K562 (cell line): ENCODE measurements at regions not wholly inside any gene's neighbourhood (a gene's known extent, or its start where the extent isn't known, plus 50 kb on each side); places are given as distances from the start of the nearest gene placed in this dataset.

Experiments used
- ATAC-seq: fragments of 200-7000 bp; cut with Tn5 transposase; 3 replicates; pipeline ENCODE4 v1.9.1; 2020; ENCODE audit warnings: moderate library complexity
- BruUV-seq: library from RNA; stranded (reverse); fragments of 400-500 nt; replicated peaks from 2 replicates; lab custom pipeline; 2021; lab: Mats Ljungman, UMichigan
- CTCF ChIA-PET: fragments of 300-600 bp; formaldehyde crosslinking; extraction: SDS; loops from one replicate; lab custom pipeline; 2021; ENCODE audit warnings: low intra/inter-chr PET ratio; lab: Yijun Ruan, JAX
- POLR2A ChIA-PET: fragments of 300-600, 350-650 bp; sonication (Branson Sonifier 250); formaldehyde crosslinking; extraction: SDS; loops from one replicate; lab custom pipeline; 2021; ENCODE audit warnings: antibody characterized with exemption, inconsistent platforms; lab: Yijun Ruan, JAX
- DNase-seq, 4 experiments: peaks; one replicate each; pipeline versions ENCODE4 v3.0.0 to v3.0.0-alpha.2; 2011 to 2018; ENCODE audit warnings: low spot score in 3 of 4, mixed read lengths in 3 of 4; ENCODE audit errors: extremely low read depth in 1 of 4
- FAIRE-seq: peaks from 2 replicates; lab custom pipeline; 2011; peaks lifted over from hg19 to GRCh38; lab: Jason Lieb, UNC
- H2AFZ ChIP-seq: 2 replicates; pipeline ENCODE4 v1.6.0; 2011; ENCODE audit warnings: low read depth, low read length, control low read depth, inconsistent platforms
- H3K27ac ChIP-seq: fragments of 200-600 bp; 3 replicates; pipeline ENCODE4 v1.8.0; 2011; ENCODE audit warnings: low read depth, mild to moderate bottlenecking, control low read depth, inconsistent platforms, low read length, moderate library complexity, mixed read lengths; ENCODE audit errors: extremely low read depth
- H3K27me3 ChIP-seq, 2 experiments: fragments of 300-600 bp in 1 of 2; 2 replicates in 1 of 2; 3 replicates in 1 of 2; pipeline versions ENCODE4 v1.6.0 to v1.8.0; 2011; ENCODE audit warnings: inconsistent platforms in 2 of 2, low read length in 2 of 2, mild to moderate bottlenecking in 1 of 2, mixed read lengths in 1 of 2, moderate library complexity in 1 of 2; ENCODE audit not compliant: control insufficient read depth in 2 of 2, insufficient read depth in 2 of 2
- H3K36me3 ChIP-seq: fragments of 300-600 bp; 3 replicates; pipeline ENCODE4 v1.8.0; 2011; ENCODE audit warnings: mild to moderate bottlenecking, low read length, inconsistent platforms; ENCODE audit not compliant: control insufficient read depth, insufficient read depth
- H3K4me1 ChIP-seq, 2 experiments: fragments of 200-600 bp in 1 of 2; replicated peaks in 1 of 2; 2 replicates in 1 of 2; 3 replicates in 1 of 2; pipeline versions ENCODE4 v1.5.1 to v1.8.0; 2011; ENCODE audit warnings: inconsistent platforms in 2 of 2, low read length in 2 of 2, mild to moderate bottlenecking in 1 of 2, mixed read lengths in 1 of 2, moderate library complexity in 1 of 2; ENCODE audit not compliant: control insufficient read depth in 2 of 2, insufficient read depth in 2 of 2
- H3K4me2 ChIP-seq: 2 replicates; pipeline ENCODE4 v1.6.1; 2011; ENCODE audit warnings: low read length, control low read depth, inconsistent platforms, mixed read lengths; ENCODE audit not compliant: insufficient read depth
- H3K4me3 ChIP-seq: fragments of 200-600 bp; sonication (generic), shearing (Covaris generic); 2 replicates; pipeline ENCODE4 v1.5.1; 2016; ENCODE audit warnings: control low read depth, inconsistent platforms
- H3K79me2 ChIP-seq: fragments of 200-600 bp; 3 replicates; pipeline ENCODE4 v1.8.0; 2011; ENCODE audit warnings: low read length, inconsistent platforms; ENCODE audit not compliant: control insufficient read depth, insufficient read depth
- H3K9ac ChIP-seq, 2 experiments: 2 replicates each; pipeline versions ENCODE4 v1.6.0 to v1.6.1; 2011; ENCODE audit warnings: low read depth in 2 of 2, low read length in 2 of 2, control low read depth in 1 of 2, inconsistent platforms in 1 of 2, mild to moderate bottlenecking in 1 of 2, mixed read lengths in 1 of 2; ENCODE audit not compliant: insufficient read depth in 1 of 2
- H3K9me1 ChIP-seq: one replicate; pipeline ENCODE4 v1.6.0; 2011; ENCODE audit warnings: inconsistent platforms, mild to moderate bottlenecking, low read length, moderate library complexity; ENCODE audit not compliant: control insufficient read depth, insufficient read depth
- H3K9me3 ChIP-seq: replicated peaks from 2 replicates; pipeline ENCODE4 v1.5.1; 2011; ENCODE audit warnings: low read depth, low read length, inconsistent platforms; ENCODE audit not compliant: control insufficient read depth, insufficient read depth
- H4K20me1 ChIP-seq: replicated peaks from 2 replicates; pipeline ENCODE4 v1.6.1; 2011; ENCODE audit warnings: low read length, inconsistent platforms, mixed read lengths; ENCODE audit not compliant: control insufficient read depth, insufficient read depth
- FOXO4 ChIP-seq: fragments of 450-650 bp; formaldehyde crosslinking; IDR thresholded peaks from 2 replicates; pipeline ENCODE4 v1.4.0; 2020; ENCODE audit warnings: mild to moderate bottlenecking, moderate library complexity
- IFI16 ChIP-seq: fragments of 250-450 bp; sonication (Bioruptor Pico); IDR thresholded peaks from 2 replicates; pipeline ENCODE4 v2.1.2; 2022; ENCODE audit warnings: mild to moderate bottlenecking, inconsistent platforms
- KHSRP ChIP-seq: fragments of 450-650 bp; IDR thresholded peaks from 2 replicates; pipeline ENCODE4 v1.6.1; 2017
- MTF1 ChIP-seq: fragments of 250-450 bp; sonication (Bioruptor Pico); IDR thresholded peaks from 2 replicates; pipeline ENCODE4 v1.9.0; 2021; ENCODE audit warnings: moderate library complexity, mild to moderate bottlenecking, inconsistent platforms, borderline replicate concordance
- MYNN ChIP-seq, 2 experiments: sonication (generic); formaldehyde crosslinking in 1 of 2; IDR thresholded peaks; 2 replicates each; pipeline versions ENCODE4 v1.5.0 to v1.6.1; 2016 to 2020; ENCODE audit warnings: antibody characterized with exemption in 1 of 2, missing genetic modification reagents in 1 of 2
- NFE2 ChIP-seq: IDR thresholded peaks from 2 replicates; pipeline ENCODE4 v1.6.1; 2014; ENCODE audit warnings: antibody characterized with exemption, low read depth
- PTRF ChIP-seq: fragments of 450-650 bp; IDR thresholded peaks from 2 replicates; pipeline ENCODE4 v1.6.1; 2016; ENCODE audit warnings: mild to moderate bottlenecking, missing genetic modification characterization, missing compliant biosample characterization
- SUPT5H ChIP-seq: fragments of 450-650 bp; IDR thresholded peaks from 2 replicates; pipeline ENCODE4 v1.6.1; 2016
- ZFPM2 ChIP-seq: fragments of 250-450 bp; sonication (Bioruptor Pico); IDR thresholded peaks from 2 replicates; pipeline ENCODE4 v1.5.1; 2022; ENCODE audit warnings: mild to moderate bottlenecking
- ZNF282 ChIP-seq: sonication (generic); formaldehyde crosslinking; IDR thresholded peaks from 2 replicates; pipeline ENCODE4 v1.8.1; 2023; ENCODE audit warnings: missing genetic modification reagents
- ZNF449 ChIP-seq: fragments of 250-450 bp; sonication (Bioruptor Pico); IDR thresholded peaks from 2 replicates; pipeline ENCODE4 v1.8.0; 2022; ENCODE audit warnings: moderate library complexity, mild to moderate bottlenecking, inconsistent platforms
- ZNF699 ChIP-seq: fragments of 250-450 bp; sonication (Bioruptor Pico); IDR thresholded peaks from 2 replicates; pipeline ENCODE4 v1.8.0; 2021; ENCODE audit warnings: mild to moderate bottlenecking, moderate library complexity; ENCODE audit not compliant: insufficient replicate concordance
- ZNF764 ChIP-seq: fragments of 250-450 bp; sonication (Bioruptor Pico); IDR thresholded peaks from 2 replicates; pipeline ENCODE4 v1.4.0; 2020; ENCODE audit warnings: low read depth, mild to moderate bottlenecking, moderate library complexity
- in situ Hi-C: fragments of 300-500 bp; cut with MboI; formaldehyde crosslinking; loops from 4 replicates; pipeline ENCODE4 v1.15.0; 2018; ENCODE audit warnings: inconsistent platforms, mixed read lengths
- intact Hi-C: fragments of 100-400 bp; cut with micrococcal nuclease; formaldehyde crosslinking; loops from 2 replicates; pipeline ENCODE4 v1.14.2; 2022
- TF ChIP-seq, protein P1 (sequence below): fragments of 450-650 bp; IDR thresholded peaks from 2 replicates; pipeline ENCODE4 v1.6.1; 2017; ENCODE audit warnings: antibody characterized with exemption
- TF ChIP-seq, protein P2 (sequence below): fragments of 250-450 bp; sonication (Bioruptor Pico); IDR thresholded peaks from 2 replicates; pipeline ENCODE4 v1.6.1; 2021; ENCODE audit warnings: mild to moderate bottlenecking
- TF ChIP-seq, protein P3 (sequence below): fragments of 250-450 bp; sonication (Bioruptor Pico); IDR thresholded peaks from 2 replicates; pipeline ENCODE4 v1.4.0; 2020; ENCODE audit warnings: mild to moderate bottlenecking, moderate library complexity

- Histone ChIP-seq H2AFZ (no peak overlapping the region), H3K36me3 (no peaks in the 10 kb centered on the region), H4K20me1 (no peaks in the 10 kb centered on the region), H3K9me1 (no peaks in the 10 kb centered on the region), H3K4me1 (no peaks in the 10 kb centered on the region), H3K4me3 (no peak overlapping the region), H3K79me2 (no peaks in the 10 kb centered on the region), H3K27me3 (no peaks in the 10 kb centered on the region), H3K4me2 (no peak overlapping the region), H3K9me3 (no peaks in the 10 kb centered on the region), H3K9ac (no peak overlapping the region), H3K27ac (no peak overlapping the region)
- ATAC-seq (no peak), FAIRE-seq (no peak), DNase-seq (no peak)
- in situ Hi-C loops (no loop called here), intact Hi-C loops (no loop called here)
- POLR2A ChIA-PET, result no interaction called here
- BruUV-seq, result no TSS peak
- CTCF ChIA-PET, result no interaction called here
- no peak for TF ChIP-seq ZNF699 (CRISPR knock-in tag)
- TF ChIP-seq, protein P1, sequence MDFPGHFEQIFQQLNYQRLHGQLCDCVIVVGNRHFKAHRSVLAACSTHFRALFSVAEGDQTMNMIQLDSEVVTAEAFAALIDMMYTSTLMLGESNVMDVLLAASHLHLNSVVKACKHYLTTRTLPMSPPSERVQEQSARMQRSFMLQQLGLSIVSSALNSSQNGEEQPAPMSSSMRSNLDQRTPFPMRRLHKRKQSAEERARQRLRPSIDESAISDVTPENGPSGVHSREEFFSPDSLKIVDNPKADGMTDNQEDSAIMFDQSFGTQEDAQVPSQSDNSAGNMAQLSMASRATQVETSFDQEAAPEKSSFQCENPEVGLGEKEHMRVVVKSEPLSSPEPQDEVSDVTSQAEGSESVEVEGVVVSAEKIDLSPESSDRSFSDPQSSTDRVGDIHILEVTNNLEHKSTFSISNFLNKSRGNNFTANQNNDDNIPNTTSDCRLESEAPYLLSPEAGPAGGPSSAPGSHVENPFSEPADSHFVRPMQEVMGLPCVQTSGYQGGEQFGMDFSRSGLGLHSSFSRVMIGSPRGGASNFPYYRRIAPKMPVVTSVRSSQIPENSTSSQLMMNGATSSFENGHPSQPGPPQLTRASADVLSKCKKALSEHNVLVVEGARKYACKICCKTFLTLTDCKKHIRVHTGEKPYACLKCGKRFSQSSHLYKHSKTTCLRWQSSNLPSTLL, result no peak
- no peak for TF ChIP-seq ZNF282
- TF ChIP-seq FOXO4, result no peak
- TF ChIP-seq ZFPM2 (CRISPR knock-in tag), result no peak
- TF ChIP-seq KHSRP, result no peak
- no peak for TF ChIP-seq ZNF449 (CRISPR knock-in tag)
- TF ChIP-seq MTF1, result no peak
- no peak for TF ChIP-seq ZNF764 (CRISPR knock-in tag)
- TF ChIP-seq IFI16 (CRISPR knock-in tag), result no peak
- TF ChIP-seq, protein P2, sequence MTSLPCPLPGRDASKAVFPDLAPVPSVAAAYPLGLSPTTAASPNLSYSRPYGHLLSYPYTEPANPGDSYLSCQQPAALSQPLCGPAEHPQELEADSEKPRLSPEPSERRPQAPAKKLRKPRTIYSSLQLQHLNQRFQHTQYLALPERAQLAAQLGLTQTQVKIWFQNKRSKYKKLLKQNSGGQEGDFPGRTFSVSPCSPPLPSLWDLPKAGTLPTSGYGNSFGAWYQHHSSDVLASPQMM (CRISPR knock-in tag), result no peak
- TF ChIP-seq SUPT5H, result no peak
- no peak for TF ChIP-seq NFE2
- TF ChIP-seq, protein P3, sequence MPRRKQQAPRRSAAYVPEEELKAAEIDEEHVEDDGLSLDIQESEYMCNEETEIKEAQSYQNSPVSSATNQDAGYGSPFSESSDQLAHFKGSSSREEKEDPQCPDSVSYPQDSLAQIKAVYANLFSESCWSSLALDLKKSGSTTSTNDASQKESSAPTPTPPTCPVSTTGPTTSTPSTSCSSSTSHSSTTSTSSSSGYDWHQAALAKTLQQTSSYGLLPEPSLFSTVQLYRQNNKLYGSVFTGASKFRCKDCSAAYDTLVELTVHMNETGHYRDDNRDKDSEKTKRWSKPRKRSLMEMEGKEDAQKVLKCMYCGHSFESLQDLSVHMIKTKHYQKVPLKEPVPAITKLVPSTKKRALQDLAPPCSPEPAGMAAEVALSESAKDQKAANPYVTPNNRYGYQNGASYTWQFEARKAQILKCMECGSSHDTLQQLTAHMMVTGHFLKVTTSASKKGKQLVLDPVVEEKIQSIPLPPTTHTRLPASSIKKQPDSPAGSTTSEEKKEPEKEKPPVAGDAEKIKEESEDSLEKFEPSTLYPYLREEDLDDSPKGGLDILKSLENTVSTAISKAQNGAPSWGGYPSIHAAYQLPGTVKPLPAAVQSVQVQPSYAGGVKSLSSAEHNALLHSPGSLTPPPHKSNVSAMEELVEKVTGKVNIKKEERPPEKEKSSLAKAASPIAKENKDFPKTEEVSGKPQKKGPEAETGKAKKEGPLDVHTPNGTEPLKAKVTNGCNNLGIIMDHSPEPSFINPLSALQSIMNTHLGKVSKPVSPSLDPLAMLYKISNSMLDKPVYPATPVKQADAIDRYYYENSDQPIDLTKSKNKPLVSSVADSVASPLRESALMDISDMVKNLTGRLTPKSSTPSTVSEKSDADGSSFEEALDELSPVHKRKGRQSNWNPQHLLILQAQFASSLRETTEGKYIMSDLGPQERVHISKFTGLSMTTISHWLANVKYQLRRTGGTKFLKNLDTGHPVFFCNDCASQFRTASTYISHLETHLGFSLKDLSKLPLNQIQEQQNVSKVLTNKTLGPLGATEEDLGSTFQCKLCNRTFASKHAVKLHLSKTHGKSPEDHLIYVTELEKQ (CRISPR knock-in tag), result no peak
- TF ChIP-seq PTRF (tag), result no peak
- TF ChIP-seq MYNN (IDR thresholded peaks at IDR 0.05), result no peak
- TF ChIP-seq MYNN (CRISPR knock-in tag; IDR thresholded peaks at IDR 0.05), result no peak
Measured at GRCh38 chr12:30278401-30278800, 417.3 kb downstream of the IPO8 start.
